ENCODE measurements at regions not wholly inside any gene's neighbourhood (a gene's known extent, or its start where the extent isn't known, plus 50 kb on each side); places are given as distances from the start of the nearest gene placed in this dataset.

DNA sequence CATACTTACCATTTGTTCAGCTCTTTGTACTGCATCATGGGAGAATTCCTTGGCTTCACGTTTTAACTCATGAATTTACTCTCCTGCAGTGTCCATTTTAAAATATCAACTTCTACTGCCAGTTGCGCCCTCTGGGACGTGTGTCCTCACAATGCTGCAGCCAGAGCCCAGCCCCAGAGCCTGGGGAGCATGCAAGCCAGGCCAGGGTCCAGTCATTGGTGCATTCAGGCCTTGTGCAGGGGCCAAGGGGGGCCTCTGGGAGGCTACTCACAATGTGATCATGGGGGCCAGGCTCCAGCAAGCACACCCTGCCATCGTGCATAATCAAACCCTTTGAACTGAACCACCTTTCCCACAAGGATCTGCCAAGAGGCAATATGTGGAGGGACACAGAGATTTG, 105.6 kb upstream of the CCDC112 start:
- no peak for DNase-seq

DNA sequence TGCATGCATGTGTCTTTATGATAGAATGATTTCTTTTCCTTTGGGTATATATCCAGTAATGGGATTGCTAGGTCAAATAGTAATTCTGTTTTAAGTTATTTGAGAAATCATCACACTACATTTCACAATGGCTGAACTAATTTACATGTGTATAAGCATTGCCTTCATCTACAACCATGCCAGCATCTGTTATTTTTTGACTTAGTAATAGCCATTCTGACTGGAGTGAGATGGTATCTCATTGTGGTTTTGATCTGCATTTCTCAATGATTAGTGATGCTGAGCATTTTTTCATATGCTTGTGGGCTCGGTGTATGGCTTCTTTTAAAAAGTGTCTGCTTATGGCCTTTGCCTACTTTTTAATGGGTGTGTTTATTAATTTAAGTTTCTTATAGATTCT, 102.3 kb upstream of the CCDC112 start:
- no peak for DNase-seq

DNA sequence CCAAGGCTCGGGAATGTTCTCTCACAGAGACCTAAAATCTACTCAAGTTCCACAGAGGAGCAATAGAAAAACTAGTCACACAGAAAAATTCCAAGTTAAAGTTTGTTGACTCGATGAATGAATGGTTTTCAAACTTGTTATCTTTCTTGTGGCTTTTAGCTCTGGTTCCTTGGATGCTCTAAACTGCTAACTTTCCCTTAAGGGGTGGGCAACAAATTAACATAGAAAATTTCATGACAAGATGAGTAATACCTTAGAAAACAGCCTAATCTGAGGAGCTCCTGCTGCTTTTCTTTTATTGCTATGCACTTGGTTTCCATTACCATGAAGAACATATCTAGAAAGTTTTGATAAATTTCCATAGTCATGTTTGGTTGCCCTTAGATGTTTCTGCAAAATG, 100.2 kb upstream of the CCDC112 start:
- DNase-seq: no peak

DNA sequence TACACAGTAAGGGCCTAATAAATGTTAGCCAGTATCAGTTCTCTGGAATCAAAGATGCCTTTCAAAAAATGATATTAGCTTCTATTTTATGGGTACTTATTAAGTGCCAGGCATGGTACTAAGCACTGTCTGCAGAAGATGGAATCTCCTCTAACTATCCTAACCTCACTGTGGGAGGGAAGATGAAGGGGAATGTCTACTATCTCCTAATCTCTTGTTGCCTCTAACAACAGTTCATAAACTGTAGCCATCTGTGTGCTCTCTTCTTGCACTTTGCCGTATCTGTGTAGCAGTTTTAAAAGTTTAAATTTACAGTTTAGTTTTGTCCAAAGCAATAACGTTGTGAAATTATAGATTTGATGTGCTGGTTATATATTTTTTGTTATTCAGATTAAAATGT, 99.6 kb upstream of the CCDC112 start:
- no peak for DNase-seq

DNA sequence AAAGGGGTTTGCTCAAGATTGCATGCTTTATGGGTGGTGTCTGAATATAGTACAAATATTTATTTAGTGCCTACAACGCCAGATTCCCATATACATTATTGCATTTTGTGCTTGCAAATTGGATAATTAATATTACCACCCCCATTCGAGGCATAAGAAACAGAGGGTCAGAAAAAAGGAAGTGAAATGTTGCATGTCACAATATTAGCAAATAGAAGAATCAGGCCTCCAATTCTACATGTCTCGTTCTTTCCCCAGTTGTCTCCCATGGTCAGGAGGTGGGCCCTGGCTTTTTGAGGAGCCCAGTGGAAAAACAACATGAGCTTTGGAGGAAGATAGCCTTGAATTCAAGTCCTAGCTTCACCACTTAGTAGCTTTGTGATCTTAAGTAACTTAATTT, 98.1 kb upstream of the CCDC112 start:
- no peak for DNase-seq

DNA sequence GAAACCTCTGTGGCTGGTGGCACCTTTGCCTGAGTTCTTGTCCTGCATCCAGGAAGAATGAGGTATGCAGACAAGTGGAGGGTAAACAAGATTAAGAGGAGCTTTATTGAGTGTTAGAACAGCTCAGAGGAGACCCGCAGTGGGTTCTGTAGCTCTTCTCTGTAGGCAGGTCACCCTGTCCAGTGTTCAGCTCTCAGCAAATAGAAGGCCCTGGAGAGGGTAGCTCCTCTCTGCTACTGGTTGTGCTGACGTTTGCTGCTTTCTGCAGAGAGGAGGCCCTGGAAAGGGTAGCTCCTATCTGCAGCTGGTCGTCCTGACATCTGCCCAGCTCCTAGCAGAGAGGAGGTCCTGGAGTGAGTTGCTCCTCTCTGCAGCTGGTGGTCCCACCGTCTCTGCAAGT, 96.8 kb upstream of the CCDC112 start:
- DNase-seq: no peak

DNA sequence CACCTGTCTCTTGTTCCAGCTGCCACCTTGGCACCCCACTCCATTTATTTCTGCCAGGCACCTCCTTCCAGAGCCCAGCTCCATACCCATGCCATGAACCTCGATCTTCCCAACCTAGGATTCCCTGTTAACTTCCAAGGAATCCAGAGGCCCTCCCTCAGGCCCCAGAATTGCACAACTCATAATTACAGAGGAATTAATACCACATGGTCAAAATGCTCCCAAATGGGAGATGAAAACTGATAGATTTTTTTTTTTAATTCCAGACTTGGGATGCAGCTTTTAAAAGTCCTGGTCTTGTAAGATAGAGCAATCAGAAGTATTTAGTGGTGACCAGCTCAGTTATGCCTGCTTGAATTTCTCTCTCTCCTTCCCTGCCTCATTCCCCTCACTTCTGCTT, 96.2 kb upstream of the CCDC112 start:
- no peak for DNase-seq

DNA sequence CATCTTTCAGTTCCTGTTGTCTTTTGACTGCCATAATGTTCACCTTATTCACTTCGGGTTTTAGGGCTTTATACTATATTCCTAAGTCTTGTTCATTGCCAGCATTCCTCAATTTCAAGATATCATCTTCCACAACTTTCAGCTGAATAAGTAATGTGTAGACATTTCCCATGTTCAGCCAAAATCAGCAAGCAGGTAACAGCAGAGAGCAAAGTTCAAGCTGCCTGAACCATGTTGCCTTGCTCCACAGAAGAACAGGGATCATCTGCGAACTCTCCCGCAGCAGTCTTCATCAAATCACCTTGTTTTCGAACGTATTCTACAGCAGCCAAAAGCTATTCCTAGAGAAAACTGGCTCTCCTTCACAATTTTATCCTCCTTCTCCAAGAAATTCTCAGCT, 95.3 kb upstream of the CCDC112 start:
- no peak for DNase-seq

DNA sequence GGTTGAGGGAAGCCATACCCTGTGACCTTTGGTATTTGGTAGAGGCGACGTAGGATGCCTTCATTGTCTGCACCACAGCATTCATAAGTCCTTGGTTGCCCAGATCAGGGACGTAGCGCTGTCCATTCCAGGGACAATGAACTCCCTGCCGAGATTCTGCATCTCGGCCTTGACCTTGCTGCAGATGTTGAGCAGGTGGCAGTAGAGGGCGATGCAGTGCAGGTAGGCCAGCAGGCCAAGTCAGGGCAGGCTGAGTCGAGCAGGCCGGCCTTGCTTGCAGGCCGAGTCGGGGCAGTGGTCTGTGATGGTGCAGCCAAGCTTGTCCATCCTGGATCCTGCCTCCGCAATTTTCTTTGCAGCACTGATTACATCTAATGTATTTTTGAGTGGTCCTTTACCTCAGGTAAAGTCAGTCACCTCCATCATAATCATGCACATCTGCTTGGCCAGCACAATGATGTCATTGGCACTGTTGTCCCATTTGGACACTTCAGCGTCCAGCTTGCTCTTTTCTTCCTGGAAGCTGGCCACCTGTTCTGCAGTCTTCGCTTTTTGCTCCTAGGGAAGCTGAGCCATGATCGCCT, 93.4 kb upstream of the CCDC112 start:
- no peak for DNase-seq

DNA sequence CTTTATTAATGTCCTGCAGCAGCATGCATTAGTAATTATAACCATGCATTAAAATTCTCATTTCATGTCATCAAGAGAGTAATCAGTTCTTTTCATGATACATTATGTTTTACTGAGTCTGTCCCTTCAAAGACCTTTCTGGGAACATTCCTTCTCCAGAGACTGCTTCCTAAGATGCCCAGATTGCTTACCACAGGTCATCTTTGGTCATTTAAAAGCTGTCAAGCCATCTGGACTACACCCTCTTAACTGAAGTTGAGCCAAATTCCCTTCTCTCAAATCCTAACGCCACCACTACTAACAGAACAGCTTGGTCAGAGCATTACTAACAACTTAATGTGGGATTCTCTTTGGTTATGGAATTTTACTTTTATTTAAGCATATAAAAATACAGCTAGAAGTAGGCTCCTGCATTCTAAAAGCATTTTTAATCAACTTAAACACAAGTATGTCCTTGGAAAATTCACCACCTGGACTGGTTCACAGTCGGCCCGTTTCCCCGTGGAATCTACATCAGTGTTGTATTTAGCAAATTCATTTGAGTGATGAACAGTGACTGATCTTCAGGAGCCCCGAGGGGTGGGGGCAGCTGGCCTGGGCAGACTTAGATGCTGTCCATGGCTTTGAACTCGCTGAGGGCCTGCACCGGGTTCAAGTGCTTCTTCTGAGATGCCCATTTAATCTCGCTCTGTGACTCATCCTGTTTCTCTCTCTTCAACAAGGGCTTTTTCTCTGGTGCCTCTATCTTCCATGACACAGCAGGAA, 92.8 kb upstream of the CCDC112 start:
- no peak for DNase-seq

DNA sequence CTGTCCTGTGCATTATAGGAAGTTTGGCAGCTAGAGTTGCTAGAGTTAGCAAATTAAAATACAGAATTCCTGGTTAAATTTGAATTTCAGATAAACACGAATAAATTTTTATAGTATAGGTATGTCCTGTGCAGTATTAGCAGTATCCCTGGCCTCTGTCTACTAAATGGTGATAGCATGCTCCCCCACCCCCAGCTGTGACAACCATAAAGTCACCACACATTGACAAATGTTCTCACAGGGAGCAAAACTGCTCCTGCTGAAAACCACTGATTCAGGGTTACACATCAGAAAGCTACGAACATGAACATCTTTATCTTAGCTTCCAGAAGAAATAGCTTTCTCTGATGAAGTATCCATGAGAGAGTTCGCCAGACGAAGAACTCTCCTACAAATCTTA, 91.8 kb upstream of the CCDC112 start:
- DNase-seq: no peak

DNA sequence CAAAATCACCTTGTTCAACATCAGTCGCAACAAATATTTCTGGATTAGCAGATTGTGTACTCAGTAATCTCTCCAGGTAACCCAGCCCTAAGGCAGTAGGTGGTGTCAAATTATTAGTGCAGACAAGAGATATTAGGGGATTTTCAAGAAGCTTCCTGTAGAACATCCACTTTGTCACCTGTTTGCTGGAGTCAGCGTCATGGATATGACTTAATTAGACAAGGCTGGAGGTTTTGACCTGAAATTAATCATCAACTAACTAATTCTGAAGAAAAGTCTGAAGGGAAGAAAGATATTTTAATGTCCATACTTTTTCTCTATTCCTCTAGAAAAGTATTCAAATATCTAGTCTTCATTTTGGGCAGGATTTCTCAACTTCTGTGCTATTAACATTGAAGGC, 91.4 kb upstream of the CCDC112 start:
- no peak for DNase-seq

DNA sequence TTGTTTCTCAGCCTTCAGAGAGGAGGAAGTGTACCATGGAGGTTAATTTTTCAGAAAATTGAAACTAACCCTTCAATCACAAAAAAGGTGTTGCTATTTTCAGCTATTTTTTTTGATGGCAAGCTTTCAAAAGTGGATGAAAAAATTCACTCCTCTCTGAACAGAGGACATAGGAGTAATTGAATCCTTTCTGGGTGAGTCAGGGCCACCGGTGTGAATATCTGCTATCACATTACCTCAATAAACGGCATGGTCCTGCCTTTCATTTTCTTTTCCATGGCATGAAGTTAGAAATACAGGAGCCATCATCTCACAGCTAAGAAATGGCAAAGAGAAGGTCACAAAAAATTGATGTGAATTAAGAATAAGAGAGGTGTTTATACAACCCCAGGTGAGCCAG, 90.2 kb upstream of the CCDC112 start:
- DNase-seq: no peak

DNA sequence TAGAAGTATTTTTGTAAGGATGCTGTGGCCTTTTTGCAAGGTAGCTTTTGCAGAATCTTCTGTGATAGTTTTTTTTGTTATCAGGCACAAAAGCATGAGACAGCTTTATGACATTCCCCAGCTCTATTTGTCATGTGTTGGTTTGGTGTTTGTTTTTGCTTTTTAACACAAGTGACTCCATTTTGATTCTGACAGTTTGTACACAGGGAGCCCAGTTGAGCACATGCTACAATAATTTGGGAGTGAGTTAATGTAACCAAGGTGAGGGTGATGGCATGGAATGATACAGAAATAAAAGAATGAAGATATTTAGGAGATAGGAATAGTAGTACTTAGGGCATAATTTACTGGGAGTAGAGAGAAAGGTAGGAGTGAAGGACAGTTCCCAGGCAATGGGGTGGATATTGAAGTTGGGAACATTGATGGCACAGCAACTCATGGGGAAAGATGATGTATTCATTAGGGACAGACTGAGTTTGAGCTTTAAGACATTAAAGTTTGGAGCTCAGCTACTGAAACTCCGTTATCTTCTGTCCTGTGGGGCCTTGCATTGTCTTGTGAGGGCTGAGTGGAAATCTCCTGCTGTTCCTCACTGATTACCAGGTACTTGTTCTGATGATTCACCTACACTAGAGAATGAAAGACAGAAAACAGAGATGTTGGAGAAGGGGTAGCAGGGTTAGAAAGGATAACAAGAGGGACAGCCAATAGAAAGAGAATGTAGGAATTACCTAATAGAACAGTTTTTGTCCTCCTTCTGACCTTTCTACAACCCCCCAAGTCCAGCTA, 88.3 kb upstream of the CCDC112 start:
- DNase-seq: no peak

DNA sequence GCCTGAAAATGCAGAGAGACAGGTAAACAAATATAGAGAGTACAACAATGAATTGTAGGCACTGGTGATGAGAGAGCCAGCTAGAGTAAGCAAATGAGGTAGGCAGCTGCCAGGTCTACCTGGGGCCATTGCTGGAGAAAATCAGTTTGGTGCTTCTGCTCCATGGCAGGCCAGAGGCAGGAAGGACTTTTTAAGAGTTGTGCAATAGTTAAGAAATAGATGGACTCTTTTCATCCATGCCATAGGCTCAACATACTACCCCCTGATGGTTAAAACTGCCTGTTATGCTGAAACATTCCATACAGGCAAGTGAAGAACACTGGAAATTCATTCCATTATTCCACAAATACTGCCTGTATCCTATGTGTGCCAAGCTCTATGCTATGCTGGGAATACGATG, 86.5 kb upstream of the CCDC112 start:
- DNase-seq: no peak

DNA sequence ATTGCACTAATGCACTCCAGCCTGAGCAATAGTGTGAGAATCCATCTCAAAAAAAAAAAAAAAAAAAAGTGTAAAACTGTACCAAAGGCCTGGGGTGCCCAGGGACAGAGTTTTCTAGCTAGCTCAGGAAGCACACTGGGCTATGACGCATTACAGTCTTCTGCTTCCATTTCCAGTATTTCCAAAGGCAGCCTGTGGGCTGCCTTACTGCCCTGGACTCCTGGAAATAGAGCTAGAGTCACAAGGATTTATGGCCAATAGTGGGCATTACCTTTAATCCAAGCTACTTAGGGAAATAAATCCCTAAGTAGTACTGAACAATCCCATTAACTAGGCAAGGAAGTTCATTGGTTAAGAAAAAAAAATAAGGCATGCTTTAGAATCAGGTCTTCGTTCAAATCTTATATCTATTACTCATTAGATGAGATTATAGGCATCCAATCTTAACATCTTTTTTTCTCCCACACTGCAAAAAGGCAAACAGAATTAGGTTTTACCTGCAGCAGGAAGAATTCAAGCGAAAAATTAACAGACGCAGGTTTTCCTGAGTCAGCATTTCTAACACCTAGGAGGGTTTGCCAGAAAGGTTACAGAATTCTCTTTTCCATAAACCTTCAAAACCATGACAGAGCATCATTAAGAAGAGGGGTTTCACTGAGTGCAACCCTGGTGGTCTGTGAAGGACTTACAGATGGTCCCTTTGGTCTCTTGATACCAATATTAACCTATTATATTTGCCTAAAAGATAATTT, 85.6 kb upstream of the CCDC112 start:
- DNase-seq: no peak

DNA sequence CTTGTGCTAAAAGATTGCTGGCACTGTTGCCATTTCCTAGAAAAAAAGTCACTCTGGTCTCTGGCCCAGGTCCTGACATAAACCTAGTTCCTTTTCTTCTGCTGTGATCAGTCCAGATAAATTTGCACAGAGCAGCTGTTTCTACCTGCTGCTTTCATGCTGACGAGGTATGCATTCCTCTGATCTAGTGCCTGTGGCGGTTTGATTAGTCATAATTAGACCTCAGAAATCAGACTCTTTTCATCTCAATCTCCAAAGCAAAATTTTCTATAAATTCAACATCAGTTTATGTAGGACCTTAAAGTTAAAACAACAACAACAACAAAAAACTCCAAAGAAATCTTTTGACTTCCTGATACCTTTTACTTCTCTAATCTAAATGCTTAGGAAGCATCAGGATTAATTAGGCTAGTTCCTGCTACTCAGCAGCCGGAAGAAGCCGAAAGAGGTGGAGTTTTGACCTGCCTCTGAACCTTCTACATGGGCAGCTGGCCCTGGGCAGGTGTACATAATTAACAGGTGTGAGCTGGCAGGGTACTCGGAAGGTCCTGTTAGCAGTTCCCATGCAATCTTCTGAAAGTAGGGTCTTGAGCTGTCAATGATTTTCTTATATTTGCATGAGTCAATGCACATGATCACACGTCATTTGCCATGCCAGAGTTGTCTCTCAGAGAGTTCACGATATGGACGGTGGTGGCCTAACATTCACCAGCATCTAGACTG, 83.3 kb upstream of the CCDC112 start:
- no peak for DNase-seq

DNA sequence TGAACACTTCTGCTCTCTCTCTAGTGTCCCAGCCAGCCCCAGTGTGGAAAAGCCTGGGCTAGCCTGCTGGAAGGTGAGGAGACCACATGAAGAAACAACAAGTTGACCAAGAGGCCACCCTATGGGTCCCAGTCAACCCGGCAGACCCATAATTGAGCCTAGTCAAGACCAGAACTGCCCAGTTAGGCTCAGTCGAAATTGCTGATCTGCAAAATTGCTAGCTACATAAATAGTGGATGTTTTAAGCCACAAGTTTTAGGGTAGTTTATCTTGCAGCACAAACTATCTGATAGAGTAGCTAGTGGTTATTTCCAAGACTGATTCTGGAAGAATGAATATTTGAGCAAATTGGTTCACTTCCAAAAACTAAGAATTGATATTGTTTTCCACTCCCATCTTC, 82.3 kb upstream of the CCDC112 start:
- no peak for DNase-seq

DNA sequence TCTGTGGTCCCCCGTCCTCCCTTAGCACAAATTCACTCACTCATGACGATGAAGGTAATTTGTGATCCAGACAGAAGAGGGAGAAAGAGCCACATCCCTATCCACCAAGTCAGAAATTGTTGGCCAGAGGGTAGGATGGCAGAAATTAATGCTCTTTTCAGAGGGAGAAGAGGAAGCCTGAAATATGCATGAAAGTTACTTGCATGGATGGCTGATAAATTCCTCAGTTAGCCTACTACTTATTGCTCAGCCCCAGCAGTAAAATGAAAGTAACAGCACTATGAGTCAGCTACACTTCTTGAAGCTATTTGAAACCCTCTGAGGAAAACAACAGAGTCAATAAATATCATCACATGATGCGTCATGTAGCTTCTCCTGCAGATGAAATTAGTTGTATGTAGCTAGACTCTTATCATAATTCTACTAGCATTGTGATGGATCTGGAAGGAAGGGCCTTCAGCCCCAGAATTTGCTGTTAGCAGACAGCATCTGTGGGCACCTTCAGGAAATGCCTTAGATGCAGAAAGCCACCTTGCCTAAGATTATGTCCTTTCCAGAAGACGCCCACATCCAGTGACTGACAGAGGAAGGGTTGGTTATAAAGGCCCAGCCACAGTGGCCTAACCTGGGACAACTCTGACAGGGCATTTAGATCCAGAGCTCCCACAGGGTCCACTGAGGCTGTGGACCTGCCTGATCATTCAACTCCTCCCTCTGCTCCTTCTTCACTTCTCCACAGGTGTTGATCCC, 81.2 kb upstream of the CCDC112 start:
- no peak for DNase-seq

DNA sequence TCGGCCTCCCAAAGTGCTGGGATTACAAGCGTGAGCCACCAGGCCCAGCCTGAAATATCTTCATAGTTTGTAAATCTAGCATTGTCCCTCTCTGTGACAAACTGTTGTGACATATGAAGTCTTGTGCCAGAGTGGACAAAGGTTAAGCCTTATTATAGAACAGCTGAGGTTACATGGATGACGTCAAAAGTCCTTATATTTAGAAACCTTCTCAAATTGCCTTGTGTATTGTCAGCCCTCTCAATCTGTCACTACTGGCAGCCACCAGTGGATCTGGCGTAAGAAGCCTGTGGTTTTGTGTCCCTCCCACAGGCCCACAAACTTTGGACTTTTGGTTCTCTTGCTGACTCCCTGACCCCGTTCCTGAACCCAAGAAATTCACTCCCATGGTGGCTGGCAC, 79.4 kb upstream of the CCDC112 start:
- no peak for DNase-seq

DNA sequence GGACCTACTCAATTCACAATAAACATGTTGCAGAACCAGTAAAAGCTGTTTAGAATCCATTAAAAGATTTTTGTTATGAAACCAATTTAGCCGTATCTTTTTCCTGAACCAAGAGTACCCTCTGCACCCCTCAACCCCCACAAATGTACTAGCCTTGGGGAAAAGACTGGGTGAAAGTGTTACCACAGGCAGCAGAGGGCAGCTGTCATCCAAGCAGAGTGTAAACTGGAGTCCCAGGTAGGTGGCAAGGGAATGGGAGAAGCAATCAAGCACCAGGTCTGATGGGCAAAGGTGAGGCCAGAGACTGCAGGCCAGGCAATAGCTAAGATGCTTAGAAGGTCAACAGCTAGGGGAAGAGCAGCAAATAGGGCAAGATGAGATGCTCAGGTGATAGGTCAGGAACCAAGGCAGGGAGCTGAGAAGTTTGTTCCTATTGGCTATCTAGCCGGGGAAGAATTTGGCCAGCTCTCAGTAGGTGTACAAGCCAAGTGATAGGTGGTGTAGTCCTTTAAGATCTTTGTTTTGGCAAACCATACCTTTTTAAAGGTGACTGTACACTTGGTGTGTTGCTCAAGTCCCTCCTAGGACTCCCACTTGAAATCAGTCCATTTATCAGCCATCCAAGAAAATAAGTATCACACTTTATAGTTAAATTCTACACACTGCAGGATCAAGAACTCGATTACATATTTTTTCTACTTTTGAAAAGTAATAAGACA, 77.8 kb upstream of the CCDC112 start:
- no peak for DNase-seq
